Chondrocyte (in vitro differentiated cells): ENCODE measurements at regions not wholly inside any gene's neighbourhood (a gene's known extent, or its start where the extent isn't known, plus 50 kb on each side); places are given as distances from the start of the nearest gene placed in this dataset.
"Not testable (repeated sequence)": the region's sequence is repeated elsewhere in the genome, so short reads cannot be mapped to it uniquely, and the experiment has no call there.

Source experiments
- DNase-seq: peaks from one replicate; pipeline ENCODE4 v3.0.0; 2021; ENCODE audit warnings: mixed read lengths, low spot score
- H3K27ac Mint-ChIP-seq: one replicate; pipeline ENCODE4 v1.8.0; 2021; ENCODE audit warnings: mild to moderate bottlenecking, moderate library complexity, mixed read lengths; ENCODE audit not compliant: unreplicated experiment
- H3K27me3 Mint-ChIP-seq: 2 replicates; pipeline ENCODE4 v1.8.0; 2021; ENCODE audit warnings: low read depth, mixed read lengths
- H3K36me3 Mint-ChIP-seq: 2 replicates; pipeline ENCODE4 v1.8.0; 2021; ENCODE audit warnings: low read depth, mixed read lengths
- H3K4me1 Mint-ChIP-seq: 2 replicates; pipeline ENCODE4 v1.8.0; 2021; ENCODE audit warnings: low read depth, mild to moderate bottlenecking, mixed read lengths
- H3K4me3 Mint-ChIP-seq: one replicate; pipeline ENCODE4 v1.8.0; 2021; ENCODE audit warnings: mild to moderate bottlenecking, moderate library complexity, mixed read lengths; ENCODE audit not compliant: unreplicated experiment
- H3K9me3 Mint-ChIP-seq: 2 replicates; pipeline ENCODE4 v1.8.0; 2021; ENCODE audit warnings: low read depth, mixed read lengths
- CTCF ChIP-seq: fragments of 200-600 bp; sonication (generic); IDR thresholded peaks from 2 replicates; pipeline ENCODE4 v1.5.0; 2021; ENCODE audit warnings: antibody characterized with exemption, mild to moderate bottlenecking, moderate library complexity

GRCh38 chr3:71984843-71985613, 200.1 kb upstream of the PROK2 start:
- Mint-ChIP-seq H3K4me1 (peaks cover 14% of the 10 kb centered on the region), H3K36me3 (no peaks in the 10 kb centered on the region), H3K27ac (no peak overlapping the region), H3K4me3 (no peak overlapping the region), H3K27me3 (peaks cover 6% of the 10 kb centered on the region), H3K9me3 (peaks cover 3% of the 10 kb centered on the region)
- TF ChIP-seq CTCF = no peak
- no peak for DNase-seq

GRCh38 chr3:71983694-71984093, 198.7 kb upstream of the PROK2 start:
- no peak overlapping the region for H3K27ac Mint-ChIP-seq
- H3K4me3 Mint-ChIP-seq = no peak overlapping the region
- peaks cover 14% of the 10 kb centered on the region for H3K27me3 Mint-ChIP-seq
- H3K36me3 Mint-ChIP-seq = peaks cover 2% of the 10 kb centered on the region
- DNase-seq = no peak
- H3K9me3 Mint-ChIP-seq = peaks cover 3% of the 10 kb centered on the region
- no peak for TF ChIP-seq CTCF
- peaks cover 14% of the 10 kb centered on the region for H3K4me1 Mint-ChIP-seq

GRCh38 chr3:71982506-71983258, 197.7 kb upstream of the PROK2 start:
- H3K9me3 Mint-ChIP-seq, H3K36me3 Mint-ChIP-seq, DNase-seq, H3K4me3 Mint-ChIP-seq: not testable (repeated sequence)
- Mint-ChIP-seq H3K27ac (peak overlapping the region; percentile 42), H3K27me3 (peaks cover 24% of the 10 kb centered on the region), H3K4me1 (peaks cover 10% of the 10 kb centered on the region)

- no peak overlapping the region for H3K4me3 Mint-ChIP-seq
- peaks cover 2% of the 10 kb centered on the region for H3K36me3 Mint-ChIP-seq
- no peak overlapping the region for H3K27ac Mint-ChIP-seq
- peaks cover 41% of the 10 kb centered on the region for H3K27me3 Mint-ChIP-seq
- H3K4me1 Mint-ChIP-seq = peaks cover 10% of the 10 kb centered on the region
- no peak for DNase-seq
- no peak for TF ChIP-seq CTCF
- peaks cover 4% of the 10 kb centered on the region for H3K9me3 Mint-ChIP-seq
Observed at GRCh38 chr3:71979175-71979574, 194.2 kb upstream of the PROK2 start.

- peaks cover 4% of the 10 kb centered on the region for H3K9me3 Mint-ChIP-seq
- no peak overlapping the region for H3K27ac Mint-ChIP-seq
- peaks cover 2% of the 10 kb centered on the region for H3K36me3 Mint-ChIP-seq
- TF ChIP-seq CTCF = no peak
- no peak overlapping the region for H3K4me3 Mint-ChIP-seq
- peaks cover 10% of the 10 kb centered on the region for H3K4me1 Mint-ChIP-seq
- H3K27me3 Mint-ChIP-seq = peaks cover 44% of the 10 kb centered on the region
- no peak for DNase-seq
Observed at GRCh38 chr3:71978150-71978721, 193.3 kb upstream of the PROK2 start.
